SH-SY5Y (cell line): ENCODE measurements at regions not wholly inside any gene's neighbourhood (a gene's known extent, or its start where the extent isn't known, plus 50 kb on each side); places are given as distances from the start of the nearest gene placed in this dataset.

ENCODE experiments used
- GATA2 ChIP-seq: IDR thresholded peaks from 2 replicates; pipeline ENCODE4 v1.6.1; 2011; ENCODE audit warnings: mild to moderate bottlenecking, low read depth, low read length
- GATA3 ChIP-seq: IDR thresholded peaks from 2 replicates; pipeline ENCODE4 v1.6.1; 2011; ENCODE audit warnings: low read depth, mild to moderate bottlenecking, low read length, moderate library complexity

DNA sequence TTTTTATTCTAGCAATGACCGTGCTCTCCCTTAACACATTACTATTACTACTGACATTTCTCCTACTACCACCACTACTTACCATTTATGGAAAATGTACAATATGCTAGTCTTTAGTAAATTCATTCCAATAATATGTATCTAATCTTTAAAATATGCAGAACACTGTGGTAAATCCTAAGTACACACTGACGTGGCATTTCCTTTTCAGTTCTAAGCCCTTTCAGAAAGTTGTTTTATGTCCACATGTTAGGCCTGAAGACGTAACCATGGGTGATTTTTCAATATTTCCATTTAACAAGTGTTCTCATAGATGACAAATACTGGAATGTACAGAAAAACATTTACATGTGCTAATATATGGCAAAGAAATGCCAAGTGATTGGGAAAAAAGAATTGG lies 268.6 kb upstream of the SLIT2 start:
- TF ChIP-seq GATA3 (no peak), GATA2 (no peak)
